ENCODE measurements at regions not wholly inside any gene's neighbourhood (a gene's known extent, or its start where the extent isn't known, plus 50 kb on each side); places are given as distances from the start of the nearest gene placed in this dataset.

GRCh38 chr5:112065781-112066180, 308.8 kb upstream of the NREP start:
- H3K36me3 ChIP-seq (ENCODE audit: control insufficient read depth, insufficient read depth, low read length) = no peaks in the 10 kb centered on the region
- no peaks in the 10 kb centered on the region for H3K9me3 ChIP-seq (ENCODE audit: control insufficient read depth, low read length)
- Mint-ChIP-seq H3K27me3 (ENCODE audit: insufficient read depth) (no peaks in the 10 kb centered on the region), H3K36me3 (ENCODE audit: low read depth) (no peaks in the 10 kb centered on the region), H3K27ac (no peak overlapping the region), H3K4me3 (no peak overlapping the region), H3K9me3 (no peaks in the 10 kb centered on the region), H3K4me1 (peaks cover 4% of the 10 kb centered on the region)
- H3K27ac ChIP-seq (ENCODE audit: low read depth, low read length) = no peak overlapping the region
- TF ChIP-seq CTCF (conservative IDR thresholded peaks at IDR 0.05) = no peak
- no peak for DNase-seq
- H3K4me1 ChIP-seq (ENCODE audit: control insufficient read depth, insufficient read depth, low read length) = no peaks in the 10 kb centered on the region
- H3K4me3 ChIP-seq (ENCODE audit: low read length) = no peak overlapping the region
- no peak overlapping the region for H3K9ac ChIP-seq (ENCODE audit: extremely low read depth, low read length, poor library complexity, severe bottlenecking)
- no peaks in the 10 kb centered on the region for H3K27me3 ChIP-seq (ENCODE audit: control insufficient read depth, insufficient read depth, low read length, poor library complexity, severe bottlenecking)

- Histone ChIP-seq H3K9ac (ENCODE audit: extremely low read depth, low read length, poor library complexity, severe bottlenecking) (no peak overlapping the region), H3K9me3 (ENCODE audit: control insufficient read depth, low read length) (no peaks in the 10 kb centered on the region), H3K4me1 (ENCODE audit: control insufficient read depth, insufficient read depth, low read length) (no peaks in the 10 kb centered on the region), H3K27me3 (ENCODE audit: control insufficient read depth, insufficient read depth, low read length, poor library complexity, severe bottlenecking) (no peaks in the 10 kb centered on the region), H3K27ac (ENCODE audit: low read depth, low read length) (no peak overlapping the region), H3K4me3 (ENCODE audit: low read length) (no peak overlapping the region), H3K36me3 (ENCODE audit: control insufficient read depth, insufficient read depth, low read length) (no peaks in the 10 kb centered on the region)
- Mint-ChIP-seq H3K36me3 (ENCODE audit: low read depth) (no peaks in the 10 kb centered on the region), H3K27ac (no peak overlapping the region), H3K4me3 (no peak overlapping the region), H3K4me1 (peaks cover under 1% of the 10 kb centered on the region), H3K27me3 (ENCODE audit: insufficient read depth) (no peaks in the 10 kb centered on the region), H3K9me3 (no peaks in the 10 kb centered on the region)
- no peak for DNase-seq
- TF ChIP-seq CTCF (conservative IDR thresholded peaks at IDR 0.05) = no peak
- 98 to 100% methylated on average over 1 to 2 of the region's 2 CpGs for WGBS, 2 experiments (ENCODE audit: insufficient coverage in 1 of 2, insufficient read length in 1 of 2)
Measured at GRCh38 chr5:112064956-112065355, 308.0 kb upstream of the NREP start.

GRCh38 chr5:112064271-112064701, 307.3 kb upstream of the NREP start:
- WGBS, 2 experiments (ENCODE audit: insufficient coverage in 1 of 2, insufficient read length in 1 of 2) = 94% methylated on average over 2 of the region's 2 CpGs; no CpG with 5 or more reads in 1 of the 2 experiments
- no peaks in the 10 kb centered on the region for H3K9me3 ChIP-seq (ENCODE audit: control insufficient read depth, low read length)
- H3K27ac ChIP-seq (ENCODE audit: low read depth, low read length) = no peak overlapping the region
- H3K4me1 ChIP-seq (ENCODE audit: control insufficient read depth, insufficient read depth, low read length) = no peaks in the 10 kb centered on the region
- no peaks in the 10 kb centered on the region for H3K27me3 ChIP-seq (ENCODE audit: control insufficient read depth, insufficient read depth, low read length, poor library complexity, severe bottlenecking)
- Mint-ChIP-seq H3K27ac (no peak overlapping the region), H3K36me3 (ENCODE audit: low read depth) (no peaks in the 10 kb centered on the region), H3K9me3 (no peaks in the 10 kb centered on the region), H3K4me3 (no peak overlapping the region), H3K27me3 (ENCODE audit: insufficient read depth) (no peaks in the 10 kb centered on the region), H3K4me1 (no peaks in the 10 kb centered on the region)
- H3K4me3 ChIP-seq (ENCODE audit: low read length) = no peak overlapping the region
- no peak for TF ChIP-seq CTCF (conservative IDR thresholded peaks at IDR 0.05)
- no peak overlapping the region for H3K9ac ChIP-seq (ENCODE audit: extremely low read depth, low read length, poor library complexity, severe bottlenecking)
- no peak for DNase-seq
- no peaks in the 10 kb centered on the region for H3K36me3 ChIP-seq (ENCODE audit: control insufficient read depth, insufficient read depth, low read length)
